IPS-NIHi7 (cell line): ENCODE measurements at regions not wholly inside any gene's neighbourhood (a gene's known extent, or its start where the extent isn't known, plus 50 kb on each side); places are given as distances from the start of the nearest gene placed in this dataset.

Experiments used
- DNase-seq: peaks from one replicate; pipeline ENCODE4 v3.0.0; 2012; ENCODE audit warnings: mixed read lengths; ENCODE audit errors: extremely low spot score

GRCh38 chr10:1824928-1825327 is 87.6 kb upstream of the ADARB2 start:
- no peak for DNase-seq

GRCh38 chr10:1814556-1814955 is 77.2 kb upstream of the ADARB2 start:
- DNase-seq, result no peak

- DNase-seq, result no peak
These were observed 71.9 kb upstream of the ADARB2 start for GRCh38 chr10:1809139-1809741.

- no peak for DNase-seq
These were observed 70.6 kb upstream of the ADARB2 start for GRCh38 chr10:1807924-1808323.

- no peak for DNase-seq
These were observed 69.9 kb upstream of the ADARB2 start for GRCh38 chr10:1807196-1807595.

GRCh38 chr10:1802413-1802812 is 65.1 kb upstream of the ADARB2 start:
- DNase-seq, result no peak

GRCh38 chr10:1788401-1788800 is 51.1 kb upstream of the ADARB2 start:
- no peak for DNase-seq
